Testis (tissue), 2 donors: ENCODE measurements at regions not wholly inside any gene's neighbourhood (a gene's known extent, or its start where the extent isn't known, plus 50 kb on each side); places are given as distances from the start of the nearest gene placed in this dataset.
"Not testable (repeated sequence)": the region's sequence is repeated elsewhere in the genome, so short reads cannot be mapped to it uniquely, and the experiment has no call there.

Experiments
- CTCF ChIP-seq, 3 experiments: fragments of 450-650 bp in 2 of 3; fragments of 200-600 bp in 1 of 3; sonication (generic) in 1 of 3; IDR thresholded peaks; one replicate each; pipeline ENCODE4 v1.5.1; 2016 to 2019; ENCODE audit warnings: antibody characterized with exemption in 3 of 3, mild to moderate bottlenecking in 2 of 3, moderate library complexity in 1 of 3
- POLR2A ChIP-seq: fragments of 450-650 bp; IDR thresholded peaks from one replicate; pipeline ENCODE4 v1.6.1; 2017; ENCODE audit warnings: antibody characterized with exemption, mild to moderate bottlenecking, moderate library complexity

GRCh38 chr21:15218476-15218875 lies 153.7 kb upstream of the NRIP1 start:
- not testable (repeated sequence) for TF ChIP-seq POLR2A; CTCF (IDR thresholded peaks at IDR 0.05)
